Osteoblast (primary cell): ENCODE measurements at regions not wholly inside any gene's neighbourhood (a gene's known extent, or its start where the extent isn't known, plus 50 kb on each side); places are given as distances from the start of the nearest gene placed in this dataset.

Experiments used
- DNase-seq: peaks from one replicate; pipeline ENCODE4 v3.0.0; 2011; ENCODE audit warnings: low spot score, mixed read lengths; ENCODE audit not compliant: insufficient read length; ENCODE audit errors: missing footprints
- H2AFZ ChIP-seq: 2 replicates; pipeline ENCODE4 v1.6.0; 2011; ENCODE audit warnings: mild to moderate bottlenecking, low read length
- H3K27ac ChIP-seq: 2 replicates; pipeline ENCODE4 v1.5.1; 2011; ENCODE audit warnings: mild to moderate bottlenecking, low read depth, low read length, moderate library complexity
- H3K27me3 ChIP-seq: 2 replicates; pipeline ENCODE4 v1.6.0; 2012; ENCODE audit warnings: mild to moderate bottlenecking, control low read depth, inconsistent platforms, low read length, moderate library complexity; ENCODE audit not compliant: insufficient read depth
- H3K36me3 ChIP-seq: 2 replicates; pipeline ENCODE4 v1.5.1; 2011; ENCODE audit warnings: mild to moderate bottlenecking, low read length, control low read depth, moderate library complexity; ENCODE audit not compliant: insufficient read depth
- H3K4me1 ChIP-seq: 2 replicates; pipeline ENCODE4 v1.5.1; 2011; ENCODE audit warnings: mild to moderate bottlenecking, low read length, control low read depth, moderate library complexity; ENCODE audit not compliant: insufficient read depth
- H3K4me2 ChIP-seq: 2 replicates; pipeline ENCODE4 v1.6.0; 2011; ENCODE audit warnings: mild to moderate bottlenecking, low read length; ENCODE audit not compliant: insufficient read depth
- H3K4me3 ChIP-seq: fragments of 200-600 bp; sonication (generic); 3 replicates; pipeline ENCODE4 v1.5.1; 2012; ENCODE audit warnings: mild to moderate bottlenecking, low read length, inconsistent platforms; ENCODE audit not compliant: insufficient read depth
- H3K79me2 ChIP-seq: 2 replicates; pipeline ENCODE4 v1.6.0; 2012; ENCODE audit warnings: mild to moderate bottlenecking, low read length, control low read depth, inconsistent platforms; ENCODE audit not compliant: insufficient read depth
- H3K9me3 ChIP-seq: 2 replicates; pipeline ENCODE4 v1.5.1; 2011; ENCODE audit warnings: low read depth, low read length, control low read depth
- H4K20me1 ChIP-seq: 2 replicates; pipeline ENCODE4 v1.6.0; 2012; ENCODE audit warnings: mild to moderate bottlenecking, low read length, control low read depth; ENCODE audit not compliant: insufficient read depth
- CTCF ChIP-seq: IDR thresholded peaks from 2 replicates; pipeline ENCODE4 v1.5.1; 2011; ENCODE audit warnings: mild to moderate bottlenecking, low read depth, low read length, moderate library complexity; ENCODE audit errors: extremely low read depth

- Histone ChIP-seq H3K9me3 (no peaks in the 10 kb centered on the region), H3K4me3 (no peak overlapping the region), H2AFZ (no peak overlapping the region), H3K27ac (no peak overlapping the region), H3K4me1 (no peaks in the 10 kb centered on the region), H3K4me2 (no peak overlapping the region), H3K36me3 (no peaks in the 10 kb centered on the region), H3K79me2 (no peaks in the 10 kb centered on the region), H4K20me1 (no peaks in the 10 kb centered on the region), H3K27me3 (no peaks in the 10 kb centered on the region)
- no peak for DNase-seq
- TF ChIP-seq CTCF = no peak
These were observed 538.5 kb upstream of the ADAMTS9 start for GRCh38 chr3:65226287-65226686.

GRCh38 chr3:65210026-65210814, 522.4 kb upstream of the ADAMTS9 start:
- DNase-seq = no peak
- Histone ChIP-seq H3K4me1 (no peaks in the 10 kb centered on the region), H3K4me2 (no peak overlapping the region), H3K4me3 (no peak overlapping the region), H3K27me3 (no peaks in the 10 kb centered on the region), H3K9me3 (no peaks in the 10 kb centered on the region), H2AFZ (no peak overlapping the region), H3K79me2 (no peaks in the 10 kb centered on the region), H3K36me3 (no peaks in the 10 kb centered on the region), H4K20me1 (no peaks in the 10 kb centered on the region), H3K27ac (no peak overlapping the region)
- TF ChIP-seq CTCF = no peak

- no peak for DNase-seq
- H3K79me2 ChIP-seq = no peaks in the 10 kb centered on the region
- TF ChIP-seq CTCF = no peak
- H3K36me3 ChIP-seq = no peaks in the 10 kb centered on the region
- H3K4me3 ChIP-seq = no peak overlapping the region
- no peak overlapping the region for H2AFZ ChIP-seq
- H3K27me3 ChIP-seq = no peaks in the 10 kb centered on the region
- H3K4me1 ChIP-seq = no peaks in the 10 kb centered on the region
- no peaks in the 10 kb centered on the region for H4K20me1 ChIP-seq
- H3K9me3 ChIP-seq = no peaks in the 10 kb centered on the region
- H3K27ac ChIP-seq = no peak overlapping the region
- no peak overlapping the region for H3K4me2 ChIP-seq
These were observed 514.6 kb upstream of the ADAMTS9 start for GRCh38 chr3:65202395-65202794.

GRCh38 chr3:65201926-65202325, 514.1 kb upstream of the ADAMTS9 start:
- Histone ChIP-seq H3K9me3 (no peaks in the 10 kb centered on the region), H3K4me1 (no peaks in the 10 kb centered on the region), H3K79me2 (no peaks in the 10 kb centered on the region), H2AFZ (no peak overlapping the region), H3K4me3 (no peak overlapping the region), H3K27ac (no peak overlapping the region), H4K20me1 (no peaks in the 10 kb centered on the region), H3K27me3 (no peaks in the 10 kb centered on the region), H3K4me2 (no peak overlapping the region), H3K36me3 (no peaks in the 10 kb centered on the region)
- no peak for DNase-seq
- no peak for TF ChIP-seq CTCF
